Ovary (tissue), 7 donors: ENCODE measurements at regions not wholly inside any gene's neighbourhood (a gene's known extent, or its start where the extent isn't known, plus 50 kb on each side); places are given as distances from the start of the nearest gene placed in this dataset.

Source experiments
- DNase-seq, 5 donors: peaks; one replicate each; pipeline ENCODE4 v3.0.0-alpha.2; 2019 to 2020
- H3K27ac ChIP-seq, 2 donors: fragments of 200-600 bp; one replicate each; pipeline versions ENCODE4 v1.5.1 to v1.8.0; 2019 to 2022
- H3K27me3 ChIP-seq: fragments of 200-600 bp; one replicate; pipeline ENCODE4 v1.8.0; 2022
- H3K36me3 ChIP-seq: fragments of 200-600 bp; sonication (generic); one replicate; pipeline ENCODE4 v1.5.1; 2019
- H3K4me1 ChIP-seq: one replicate; pipeline ENCODE4 v1.8.1; 2013; ENCODE audit warnings: mild to moderate bottlenecking, moderate library complexity; ENCODE audit not compliant: insufficient read depth
- H3K4me3 ChIP-seq: fragments of 200-600 bp; sonication (generic); one replicate; pipeline ENCODE4 v1.5.1; 2017
- H3K9me3 ChIP-seq, 2 donors: fragments of 200-600 bp in 1 of 2; sonication (generic) in 1 of 2; one replicate each; pipeline versions ENCODE4 v1.5.1 to v1.8.1; 2013 to 2019; ENCODE audit warnings: mild to moderate bottlenecking in 1 of 2, moderate library complexity in 1 of 2
- CTCF ChIP-seq, 3 donors: fragments of 450-650 bp in 2 of 3; fragments of 200-600 bp in 1 of 3; IDR thresholded peaks; one replicate each; pipeline versions ENCODE4 v1.5.1 to v1.8.0; 2016 to 2022; ENCODE audit warnings: antibody characterized with exemption in 3 of 3, mild to moderate bottlenecking in 1 of 3
- EP300 ChIP-seq: sonication (generic); formaldehyde crosslinking; IDR thresholded peaks from one replicate; pipeline ENCODE4 v1.6.1; 2017; ENCODE audit warnings: antibody characterized with exemption
- POLR2A ChIP-seq: fragments of 450-650 bp; IDR thresholded peaks from one replicate; pipeline ENCODE4 v1.6.1; 2017; ENCODE audit warnings: antibody characterized with exemption, mild to moderate bottlenecking, moderate library complexity
- WGBS, 3 donors: extraction: QIAGEN DNeasy Blood & Tissue Kit in 1 of 3; methylation state at CpG; one replicate each; pipeline versions ENCODE4 v1.1.5 to v1.1.7; 2013 to 2017; 5-methylcytosine and 5-hydroxymethylcytosine counted together
- intact Hi-C, 4 donors: fragments of 100-400 bp; cut with DNase I; formaldehyde crosslinking; loops; one replicate each; pipeline versions ENCODE4 v1.11.0 to v1.15.1; 2022 to 2023
- donor health status: DM: no; HTN: no; CAD: no; lungs with moderate emphysema.
- donor health status: DM: no; HTN: no; CAD: no.
- donor health status: Bipolar disorder and iron deficiency.
- donor health status: DM: no; HTN: no; CAD: no.
- donor health status: DM: yes; HTN: yes; CAD: no.

- no peaks in the 10 kb centered on the region for H3K27me3 ChIP-seq
- WGBS, 3 donors, result 80 to 86% (median 84%) methylated on average over 4 of the region's 4 CpGs
- intact Hi-C loops, result loop anchor here in 1 of 4 donors (10.0 kb wide), 1 partner anchor 87 kb away; no protein-coding TSS in a partner anchor
These were observed 61.7 kb upstream of the CCDC167 start for GRCh38 chr6:37561361-37561760.

GRCh38 chr6:37560737-37561103 is 61.0 kb upstream of the CCDC167 start:
- TF ChIP-seq CTCF (IDR thresholded peaks at IDR 0.05) (no peak), POLR2A (no peak), EP300 (no peak)
- peaks cover 3% of the 10 kb centered on the region for H3K4me1 ChIP-seq
- no peaks in the 10 kb centered on the region for H3K9me3 ChIP-seq
- no peak overlapping the region for H3K27ac ChIP-seq
- intact Hi-C loops, result loop anchor here in 1 of 4 donors (10.0 kb wide), 1 partner anchor 86 kb away; no protein-coding TSS in a partner anchor
- no peak overlapping the region for H3K4me3 ChIP-seq
- H3K27me3 ChIP-seq, result no peaks in the 10 kb centered on the region
- no peak for DNase-seq
- 89 to 96% (median 92%) methylated on average over 3 of the region's 3 CpGs for WGBS, 3 donors
- no peaks in the 10 kb centered on the region for H3K36me3 ChIP-seq

More at GRCh38 chr6:37561361-37561760, 61.7 kb upstream of the CCDC167 start:
- Histone ChIP-seq H3K36me3 (no peaks in the 10 kb centered on the region), H3K27ac (no peak overlapping the region), H3K4me3 (no peak overlapping the region), H3K9me3 (no peaks in the 10 kb centered on the region), H3K4me1 (peaks cover 4% of the 10 kb centered on the region)
- no peak for DNase-seq
- TF ChIP-seq CTCF (IDR thresholded peaks at IDR 0.05), result no peak
- no peak for TF ChIP-seq EP300
- TF ChIP-seq POLR2A, result no peak

- H3K27me3 ChIP-seq, result no peaks in the 10 kb centered on the region
- no peak overlapping the region for H3K27ac ChIP-seq
- WGBS, 3 donors, result 32 to 46% (median 38%) methylated on average over 4 of the region's 4 CpGs
- no peak for TF ChIP-seq CTCF (IDR thresholded peaks at IDR 0.05)
- no peak for TF ChIP-seq POLR2A
- TF ChIP-seq EP300, result no peak
- H3K4me3 ChIP-seq, result no peak overlapping the region
- intact Hi-C loops, result no loop called here
- H3K9me3 ChIP-seq, result no peaks in the 10 kb centered on the region
- peaks cover 3% of the 10 kb centered on the region for H3K4me1 ChIP-seq
- no peaks in the 10 kb centered on the region for H3K36me3 ChIP-seq
- DNase-seq, result no peak
These were observed 59.8 kb upstream of the CCDC167 start for GRCh38 chr6:37559501-37559900.

- H3K27me3 ChIP-seq, result no peaks in the 10 kb centered on the region
- no peak overlapping the region for H3K27ac ChIP-seq
- H3K36me3 ChIP-seq, result no peaks in the 10 kb centered on the region
- no peak for DNase-seq
- no peak overlapping the region for H3K4me3 ChIP-seq
- WGBS, 3 donors, result 52 to 66% (median 61%) methylated on average over 6 of the region's 6 CpGs
- H3K9me3 ChIP-seq, result no peaks in the 10 kb centered on the region
- peaks cover 3% of the 10 kb centered on the region for H3K4me1 ChIP-seq
- intact Hi-C loops, result no loop called here
- TF ChIP-seq POLR2A, result no peak
- TF ChIP-seq EP300, result no peak
- no peak for TF ChIP-seq CTCF (IDR thresholded peaks at IDR 0.05)
These were observed 59.4 kb upstream of the CCDC167 start for GRCh38 chr6:37559050-37559449.
